H9 (cell line): ENCODE measurements at regions not wholly inside any gene's neighbourhood (a gene's known extent, or its start where the extent isn't known, plus 50 kb on each side); places are given as distances from the start of the nearest gene placed in this dataset.

ENCODE experiments used
- DNase-seq: peaks from one replicate; pipeline ENCODE4 v3.0.0-alpha.2; 2017
- H2AFZ ChIP-seq: one replicate; pipeline ENCODE4 v1.6.1; 2013; ENCODE audit warnings: mild to moderate bottlenecking, low read length, control low read depth, moderate library complexity
- H2AK5ac ChIP-seq: 2 replicates; pipeline ENCODE4 v1.6.1; 2013; ENCODE audit warnings: low read length, control low read depth, mixed read lengths; ENCODE audit not compliant: insufficient read length
- H2BK120ac ChIP-seq: one replicate; pipeline ENCODE4 v1.6.1; 2013; ENCODE audit warnings: low read depth, mild to moderate bottlenecking, low read length, control low read depth, inconsistent platforms; ENCODE audit not compliant: poor library complexity, severe bottlenecking
- H2BK12ac ChIP-seq: 2 replicates; pipeline ENCODE4 v1.6.1; 2013; ENCODE audit warnings: low read length, control low read depth, mixed read lengths, low read depth; ENCODE audit not compliant: insufficient read length
- H2BK15ac ChIP-seq: 2 replicates; pipeline ENCODE4 v1.6.1; 2013; ENCODE audit warnings: low read depth, low read length, control low read depth
- H2BK20ac ChIP-seq: one replicate; pipeline ENCODE4 v1.6.1; 2013; ENCODE audit warnings: low read depth, mild to moderate bottlenecking, low read length, control low read depth, inconsistent platforms; ENCODE audit not compliant: poor library complexity, severe bottlenecking
- H2BK5ac ChIP-seq: 2 replicates; pipeline ENCODE4 v1.6.1; 2013; ENCODE audit warnings: low read length, control low read depth, mixed read lengths; ENCODE audit not compliant: insufficient read length
- H3K14ac ChIP-seq: 2 replicates; pipeline ENCODE4 v1.6.1; 2013; ENCODE audit warnings: low read length, control low read depth; ENCODE audit not compliant: insufficient read depth
- H3K18ac ChIP-seq: 2 replicates; pipeline ENCODE4 v1.6.1; 2013; ENCODE audit warnings: low read depth, mild to moderate bottlenecking, mixed read lengths, low read length, control low read depth; ENCODE audit not compliant: insufficient read length
- H3K23ac ChIP-seq: 2 replicates; pipeline ENCODE4 v1.6.1; 2013; ENCODE audit warnings: low read length, control low read depth, mixed read lengths, low read depth; ENCODE audit not compliant: insufficient read length
- H3K23me2 ChIP-seq: 2 replicates; pipeline ENCODE4 v1.6.1; 2013; ENCODE audit warnings: low read depth, mild to moderate bottlenecking, mixed read lengths, low read length, control low read depth; ENCODE audit not compliant: insufficient read length, poor library complexity, severe bottlenecking
- H3K27ac ChIP-seq: 2 replicates; pipeline ENCODE4 v1.5.1; 2013; ENCODE audit warnings: low read length, control low read depth, mixed read lengths, low read depth; ENCODE audit not compliant: insufficient read length
- H3K27me3 ChIP-seq: 2 replicates; pipeline ENCODE4 v1.6.1; 2013; ENCODE audit warnings: low read length, control low read depth, inconsistent platforms; ENCODE audit not compliant: insufficient read depth
- H3K4ac ChIP-seq: 2 replicates; pipeline ENCODE4 v1.6.1; 2013; ENCODE audit warnings: low read depth, mild to moderate bottlenecking, control low read depth, inconsistent platforms, low read length, moderate library complexity
- H3K4me1 ChIP-seq: 2 replicates; pipeline ENCODE4 v1.6.1; 2013; ENCODE audit warnings: low read length, control low read depth, inconsistent platforms; ENCODE audit not compliant: insufficient read depth
- H3K4me2 ChIP-seq: 2 replicates; pipeline ENCODE4 v1.6.1; 2013; ENCODE audit warnings: low read length, control low read depth, mixed read lengths; ENCODE audit not compliant: insufficient read length, insufficient read depth
- H3K56ac ChIP-seq: 2 replicates; pipeline ENCODE4 v1.6.1; 2013; ENCODE audit warnings: low read depth, mild to moderate bottlenecking, mixed read lengths, low read length, control low read depth; ENCODE audit not compliant: insufficient read length
- H3K79me1 ChIP-seq: 2 replicates; pipeline ENCODE4 v1.6.1; 2013; ENCODE audit warnings: low read depth, mild to moderate bottlenecking, moderate library complexity, low read length, control low read depth, inconsistent platforms; ENCODE audit not compliant: insufficient read depth, poor library complexity, severe bottlenecking
- H3K79me2 ChIP-seq: 2 replicates; pipeline ENCODE4 v1.6.1; 2013; ENCODE audit warnings: low read length, control low read depth, inconsistent platforms; ENCODE audit not compliant: insufficient read depth
- H3K9ac ChIP-seq: 2 replicates; pipeline ENCODE4 v1.6.1; 2013; ENCODE audit warnings: low read length, control low read depth, mixed read lengths; ENCODE audit not compliant: insufficient read length; ENCODE audit errors: extremely low read depth
- H3K9me3 ChIP-seq: one replicate; pipeline ENCODE4 v1.6.1; 2013; ENCODE audit warnings: low read depth, low read length, inconsistent platforms; ENCODE audit not compliant: control insufficient read depth
- H3T11ph ChIP-seq: one replicate; pipeline ENCODE4 v1.6.1; 2013; ENCODE audit warnings: mild to moderate bottlenecking, low read length, control low read depth, inconsistent platforms
- H4K20me1 ChIP-seq: one replicate; pipeline ENCODE4 v1.6.1; 2013; ENCODE audit not compliant: control insufficient read depth, insufficient read length, insufficient read depth
- H4K5ac ChIP-seq: 2 replicates; pipeline ENCODE4 v1.6.1; 2013; ENCODE audit warnings: low read depth, mild to moderate bottlenecking, mixed read lengths, low read length, control low read depth; ENCODE audit not compliant: insufficient read length
- H4K8ac ChIP-seq: replicated peaks from 2 replicates; pipeline ENCODE4 v1.6.1; 2013; ENCODE audit warnings: low read length, control low read depth, mixed read lengths, low read depth; ENCODE audit not compliant: insufficient read length
- H4K91ac ChIP-seq: 2 replicates; pipeline ENCODE4 v1.6.1; 2013; ENCODE audit warnings: low read depth, mild to moderate bottlenecking, moderate library complexity, mixed read lengths, low read length, control low read depth; ENCODE audit not compliant: insufficient read length
- H3K27ac Mint-ChIP-seq, 3 experiments: 2 replicates in 2 of 3; 3 replicates in 1 of 3; pipeline ENCODE4 v1.8.0; 2020 to 2021; ENCODE audit warnings: mixed read lengths in 3 of 3, mild to moderate bottlenecking in 1 of 3, moderate library complexity in 1 of 3
- H3K27me3 Mint-ChIP-seq: 2 replicates; pipeline ENCODE4 v1.8.0; 2021; ENCODE audit warnings: low read depth, mild to moderate bottlenecking, moderate library complexity, mixed read lengths
- H3K36me3 Mint-ChIP-seq, 3 experiments: 2 replicates in 2 of 3; 3 replicates in 1 of 3; pipeline ENCODE4 v1.8.0; 2020 to 2021; ENCODE audit warnings: low read depth in 3 of 3, mixed read lengths in 3 of 3; ENCODE audit not compliant: insufficient read depth in 1 of 3
- H3K4me1 Mint-ChIP-seq, 2 experiments: 2 replicates each; pipeline ENCODE4 v1.8.0; 2020; ENCODE audit warnings: mixed read lengths in 2 of 2
- H3K4me3 Mint-ChIP-seq, 2 experiments: 2 replicates in 1 of 2; 3 replicates in 1 of 2; pipeline ENCODE4 v1.8.0; 2020 to 2021; ENCODE audit warnings: mild to moderate bottlenecking in 2 of 2, mixed read lengths in 2 of 2, moderate library complexity in 1 of 2
- H3K9me3 Mint-ChIP-seq, 2 experiments: 2 replicates in 1 of 2; 3 replicates in 1 of 2; pipeline ENCODE4 v1.8.0; 2020; ENCODE audit warnings: mild to moderate bottlenecking in 2 of 2, mixed read lengths in 2 of 2, moderate library complexity in 1 of 2
- CTCF ChIP-seq: fragments of 200-600 bp; sonication (generic); conservative IDR thresholded peaks from 3 replicates; pipeline ENCODE4 v1.8.0; 2021; ENCODE audit warnings: antibody characterized with exemption, mild to moderate bottlenecking
- WGBS: extraction: QIAGEN DNeasy Blood & Tissue Kit; methylation state at CpG from one replicate; pipeline ENCODE4 v1.1.7; 2013; ENCODE audit warnings: missing lambda C conversion rate, low lambda C conversion rate, mixed read lengths; ENCODE audit not compliant: insufficient read length; ENCODE audit errors: extremely low coverage; 5-methylcytosine and 5-hydroxymethylcytosine counted together

GRCh38 chr18:45173327-45173726 is 441.9 kb upstream of the SLC14A2 start:
- Histone ChIP-seq H3K79me1 (no peaks in the 10 kb centered on the region), H4K91ac (no peak overlapping the region), H3K56ac (no peak overlapping the region), H3K4me1 (no peaks in the 10 kb centered on the region), H3T11ph (no peak overlapping the region), H4K5ac (no peak overlapping the region), H3K4me2 (no peak overlapping the region), H3K4ac (no peak overlapping the region), H3K14ac (no peak overlapping the region), H4K20me1 (no peaks in the 10 kb centered on the region), H3K79me2 (no peaks in the 10 kb centered on the region), H3K9me3 (no peaks in the 10 kb centered on the region), H2BK20ac (no peak overlapping the region), H2AK5ac (no peak overlapping the region), H3K18ac (no peak overlapping the region), H2BK5ac (no peak overlapping the region), H3K9ac (no peak overlapping the region), H2BK15ac (no peak overlapping the region), H3K23ac (no peak overlapping the region), H4K8ac (no peak overlapping the region), H3K23me2 (no peaks in the 10 kb centered on the region), H3K27ac (no peak overlapping the region), H2BK12ac (no peak overlapping the region), H3K27me3 (no peaks in the 10 kb centered on the region), H2BK120ac (no peak overlapping the region), H2AFZ (no peak overlapping the region)
- H3K4me1 Mint-ChIP-seq: no peaks in the 10 kb centered on the region
- H3K27me3 Mint-ChIP-seq: no peaks in the 10 kb centered on the region
- no peak overlapping the region for H3K4me3 Mint-ChIP-seq
- no peak for TF ChIP-seq CTCF
- H3K36me3 Mint-ChIP-seq: no peaks in the 10 kb centered on the region
- WGBS: no CpG with 5 or more reads among the region's 2 CpGs
- H3K9me3 Mint-ChIP-seq: no peaks in the 10 kb centered on the region
- no peak for DNase-seq
- no peak overlapping the region for H3K27ac Mint-ChIP-seq
